NK-92 treated with Interleukin-12 subunit alpha and Interleukin-12 subunit beta, amount 100 ng/mL, for 24 hours (cell line): ENCODE measurements at regions not wholly inside any gene's neighbourhood (a gene's known extent, or its start where the extent isn't known, plus 50 kb on each side); places are given as distances from the start of the nearest gene placed in this dataset.

Experiments
- DNase-seq: peaks from one replicate; lab custom pipeline; 2025; lab: John Stamatoyannopoulos, UW

DNA sequence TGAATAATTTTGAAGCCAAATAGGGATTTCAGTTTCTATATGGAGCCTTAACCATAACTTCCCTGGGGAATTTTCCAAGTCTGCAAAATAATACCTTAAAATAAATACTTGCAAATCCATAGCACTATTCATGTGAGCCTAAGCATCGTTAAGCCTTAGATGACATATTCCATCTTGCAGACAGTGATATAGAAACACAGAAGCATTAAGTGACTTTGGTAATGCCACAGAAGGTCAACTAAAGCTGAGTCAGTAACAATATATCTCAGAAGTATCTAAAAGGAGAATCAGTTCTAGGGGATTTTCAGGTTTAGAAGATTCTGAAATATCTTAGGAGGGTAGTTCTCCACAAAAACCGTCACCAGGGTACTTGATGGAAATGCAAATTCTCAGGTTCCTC is 163.4 kb upstream of the COL1A2 start:
- DNase-seq = no peak

DNA sequence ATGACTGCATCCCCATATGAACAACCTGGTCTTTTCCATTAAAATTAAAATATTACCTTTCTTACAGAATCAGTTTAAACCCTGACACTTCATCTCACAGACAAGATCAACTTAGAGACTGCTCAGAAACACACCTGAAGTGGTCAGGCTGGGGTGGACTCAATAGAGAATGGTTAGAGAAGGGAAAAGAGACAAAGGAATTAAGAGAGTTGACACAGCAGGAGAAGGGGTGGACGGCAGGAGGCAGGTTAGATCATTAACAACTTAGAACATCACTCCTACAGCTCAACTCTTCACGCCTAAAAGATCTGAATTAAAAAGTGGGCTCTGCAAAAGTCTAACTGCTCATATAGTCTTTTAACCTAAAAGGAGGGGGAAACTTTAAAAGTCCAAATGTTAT is 157.7 kb upstream of the COL1A2 start:
- DNase-seq = no peak

DNA sequence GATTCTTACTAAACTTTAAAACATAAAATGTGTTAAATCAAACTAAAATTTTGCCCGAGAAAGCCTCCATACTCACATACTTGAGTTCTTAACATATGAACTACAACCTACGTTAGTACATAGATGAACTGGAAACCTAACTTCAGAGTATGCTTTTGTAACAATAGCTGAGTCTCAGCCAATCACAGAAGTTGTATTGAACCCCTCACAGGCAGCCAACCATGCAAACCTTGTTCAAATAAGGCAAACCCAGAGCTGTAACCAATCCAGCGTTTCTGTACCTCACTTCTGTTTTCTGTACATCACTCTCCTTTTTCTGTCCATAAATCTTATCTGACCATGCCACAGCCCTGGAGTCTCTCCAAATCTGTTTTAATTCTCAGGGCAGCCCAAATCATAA is 157.3 kb upstream of the COL1A2 start:
- no peak for DNase-seq

DNA sequence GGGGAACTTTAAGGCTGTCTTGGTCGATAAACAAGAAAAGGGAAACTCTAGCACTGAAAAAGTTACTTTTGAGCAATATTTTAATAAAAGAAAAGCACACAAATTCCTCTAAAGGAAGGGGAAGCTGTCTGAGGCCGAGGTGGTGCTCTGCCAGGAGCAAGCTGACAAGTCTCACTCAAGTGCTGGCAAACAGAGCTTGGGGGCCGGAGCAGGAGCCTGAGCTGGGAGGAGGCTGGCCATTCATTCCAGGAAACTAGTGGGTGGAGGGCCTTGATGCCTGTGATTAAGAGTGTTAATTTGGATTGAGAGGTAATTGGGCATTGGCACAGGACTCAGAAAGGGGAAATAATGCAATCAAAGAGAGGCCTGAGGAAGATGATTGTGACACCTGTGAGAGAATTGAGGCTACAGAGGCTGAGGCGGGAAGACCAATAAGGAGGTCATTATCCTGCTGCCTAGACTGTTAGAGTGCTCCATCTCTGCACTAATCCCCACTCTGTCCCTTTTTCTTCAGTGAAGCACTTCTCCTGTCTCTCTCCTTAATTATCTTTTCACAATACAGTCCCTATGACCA is 154.9 kb upstream of the COL1A2 start:
- no peak for DNase-seq

DNA sequence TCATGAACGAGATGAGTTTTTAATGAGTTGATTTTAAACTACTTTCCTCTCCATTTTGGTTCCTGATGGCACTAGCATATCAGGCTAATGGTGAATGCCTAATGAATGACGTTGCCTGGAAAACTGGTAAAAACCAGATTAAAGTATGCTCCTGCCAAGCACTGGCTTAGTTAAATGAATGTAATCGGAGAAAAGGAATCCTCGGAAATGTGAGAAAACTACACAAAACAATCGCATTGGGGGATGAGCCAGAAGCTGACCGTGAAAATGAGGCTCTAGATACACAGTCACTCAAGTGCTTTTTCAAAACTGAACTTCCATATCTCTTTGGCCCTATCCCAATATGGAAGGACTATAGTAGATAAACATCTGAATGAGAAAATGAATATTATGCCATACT is 153.8 kb upstream of the COL1A2 start:
- no peak for DNase-seq

DNA sequence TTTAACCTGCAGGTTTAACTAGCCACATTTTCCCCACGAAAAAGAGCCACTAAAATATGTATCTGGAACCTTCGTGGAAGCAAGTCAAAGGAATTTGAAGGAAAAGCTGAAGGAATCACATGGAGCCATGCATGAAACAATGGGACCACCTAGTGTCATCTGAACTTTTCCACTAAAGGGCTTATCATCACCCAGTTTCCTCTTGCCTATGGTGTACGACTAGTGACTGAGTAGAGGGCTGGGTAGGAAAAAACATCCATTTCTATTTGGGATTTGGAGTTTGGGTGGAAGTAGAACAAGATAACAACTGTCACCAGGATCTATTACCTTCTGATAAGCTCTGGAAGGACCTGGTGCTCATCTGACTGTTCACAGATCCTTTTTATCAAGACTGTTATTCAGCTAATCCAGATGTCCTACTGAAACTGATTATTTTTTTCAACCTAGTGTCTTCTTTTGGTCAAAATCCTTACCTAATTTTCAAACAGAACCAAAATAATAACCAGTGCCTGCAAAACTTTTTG is 153.2 kb upstream of the COL1A2 start:
- no peak for DNase-seq

DNA sequence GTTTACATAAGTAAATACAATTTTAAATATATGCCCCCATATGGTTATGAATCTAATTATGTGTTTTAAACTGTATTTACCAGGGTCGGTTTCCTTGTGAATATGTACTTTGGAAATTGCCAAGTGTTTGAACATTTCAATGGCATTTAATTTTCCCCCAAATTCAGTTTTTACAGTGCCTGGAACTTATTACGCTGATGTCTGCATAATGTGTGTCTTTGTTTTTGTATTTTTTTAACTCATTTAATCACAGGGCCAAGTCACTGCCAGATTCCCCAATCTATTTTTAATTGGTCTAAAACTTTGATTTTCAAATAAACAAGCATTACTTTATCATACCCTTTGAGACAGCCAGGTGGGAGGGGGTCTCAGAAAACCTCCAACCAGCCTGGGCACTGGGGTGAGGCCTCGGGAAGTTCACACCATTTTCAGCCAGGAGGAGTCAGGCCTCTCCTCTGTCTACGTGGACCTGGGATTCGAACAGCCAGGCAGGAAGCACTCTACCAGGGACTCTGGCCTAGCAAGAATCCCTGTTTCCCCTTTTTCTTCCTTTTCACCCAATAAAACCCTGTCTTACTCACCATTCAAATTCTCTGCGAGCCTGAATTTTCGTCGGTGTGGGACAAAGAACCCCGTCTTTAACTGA is 151.5 kb upstream of the COL1A2 start:
- DNase-seq = no peak

DNA sequence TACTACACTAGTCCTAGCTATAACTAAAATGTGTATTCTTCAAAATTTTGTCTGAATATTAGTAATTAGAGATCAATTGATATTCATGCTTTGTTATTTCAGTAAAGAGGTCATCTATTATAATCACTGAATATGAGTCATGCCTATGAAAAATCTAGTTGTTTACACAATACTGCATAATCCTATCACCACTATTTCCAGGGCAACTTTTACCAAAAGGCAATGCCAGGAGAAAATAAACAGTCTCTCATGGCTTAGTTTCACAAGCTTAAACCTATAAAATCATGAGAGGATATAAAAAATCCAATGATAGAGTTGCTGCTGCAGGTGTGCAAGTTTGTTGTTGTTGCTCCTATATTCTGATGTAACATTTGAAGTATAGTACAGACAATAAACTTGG is 149.9 kb upstream of the COL1A2 start:
- DNase-seq = no peak

DNA sequence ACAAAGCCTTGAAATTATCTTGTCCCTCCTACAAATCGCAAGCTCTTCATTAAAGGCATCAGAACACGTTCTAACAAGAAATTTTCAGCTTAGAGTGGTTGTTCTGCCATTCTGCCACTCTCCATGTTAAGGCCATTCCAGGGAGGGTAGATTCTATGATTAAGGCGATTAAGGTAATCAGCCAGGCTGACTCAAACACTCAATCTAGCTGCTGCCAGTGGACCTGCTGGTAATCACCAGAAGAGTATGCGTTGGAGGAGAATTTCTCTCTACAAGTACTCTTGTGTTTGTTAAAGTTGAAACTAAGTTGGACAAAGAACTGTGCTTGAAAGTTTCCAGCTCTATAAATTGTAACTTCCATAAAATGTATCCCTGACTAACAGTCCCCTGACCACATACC is 149.2 kb upstream of the COL1A2 start:
- DNase-seq = no peak

DNA sequence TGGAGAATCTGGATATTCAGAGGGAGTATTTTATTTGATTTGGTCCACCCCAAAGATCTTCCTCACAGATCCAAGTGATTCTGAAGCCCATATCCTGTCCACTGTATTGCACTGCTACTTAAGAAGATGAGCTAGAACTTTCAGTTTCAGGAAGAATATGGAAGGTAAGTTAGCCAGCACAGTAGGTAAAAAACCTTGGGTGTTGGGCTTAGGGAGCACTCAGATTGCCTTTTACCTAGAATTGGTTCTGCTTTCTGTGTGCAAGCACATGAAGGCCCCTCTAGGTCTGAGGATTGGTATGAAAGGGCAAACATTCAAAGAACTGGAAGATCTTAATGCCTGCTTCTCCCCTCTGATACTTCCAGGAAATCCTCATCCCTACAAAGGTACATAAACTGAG is 146.7 kb upstream of the COL1A2 start:
- DNase-seq = no peak

DNA sequence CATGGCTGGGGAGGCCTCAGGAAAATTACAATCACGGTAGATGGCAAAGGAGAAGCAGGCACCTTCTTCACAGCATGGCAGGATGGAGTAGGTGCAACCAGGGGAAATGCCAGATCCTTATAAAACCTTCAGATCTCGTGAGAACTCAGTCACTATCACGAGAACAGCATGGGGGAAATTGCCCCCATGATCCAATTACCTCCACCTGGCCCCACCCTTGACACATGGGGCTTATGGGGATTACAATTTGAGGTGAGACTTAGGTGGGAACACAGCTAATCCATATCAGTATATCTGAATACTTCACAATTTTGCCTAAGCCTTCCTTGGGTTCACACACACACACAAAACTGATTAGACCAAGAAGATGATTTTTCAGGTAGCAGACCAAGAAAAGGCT is 145.1 kb upstream of the COL1A2 start:
- DNase-seq = no peak

DNA sequence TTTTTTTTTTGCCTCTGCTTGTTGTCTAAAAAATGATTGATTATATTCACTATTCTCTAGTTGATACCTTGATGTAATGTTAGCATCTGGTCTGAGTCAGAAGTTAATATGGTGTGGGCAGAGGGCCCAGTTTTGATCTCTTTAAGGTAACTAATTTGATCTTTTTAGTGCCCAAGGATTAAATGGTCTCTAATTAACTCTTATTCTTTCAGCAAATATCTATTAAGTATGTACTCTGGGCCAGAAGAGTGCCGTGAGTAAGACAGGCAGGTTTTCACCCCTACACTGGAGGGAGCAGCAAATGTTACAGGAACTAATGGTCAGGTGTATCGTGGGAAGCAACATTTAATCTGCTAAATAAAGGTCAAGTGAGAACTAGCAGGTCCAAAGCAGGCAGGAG is 144.6 kb upstream of the COL1A2 start:
- DNase-seq = no peak

DNA sequence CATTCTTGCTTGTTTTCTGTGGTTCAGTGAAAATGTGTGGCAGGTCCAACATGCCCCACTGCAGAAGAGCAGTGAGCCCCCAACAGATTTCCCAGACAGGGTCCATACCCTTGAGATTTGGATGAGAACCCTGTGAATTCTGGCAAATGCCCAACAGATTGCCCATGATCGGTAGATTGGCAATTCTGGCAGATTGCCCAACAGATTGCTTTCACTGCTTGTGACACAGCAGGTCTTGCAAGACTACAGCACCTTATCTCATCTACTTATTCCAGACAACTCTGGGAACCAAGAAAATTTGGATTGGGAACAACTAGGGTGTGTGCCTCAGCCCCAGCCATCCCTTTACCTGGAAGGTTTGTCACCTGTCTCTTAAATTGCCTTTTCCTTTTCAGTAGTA is 143.7 kb upstream of the COL1A2 start:
- DNase-seq = no peak

DNA sequence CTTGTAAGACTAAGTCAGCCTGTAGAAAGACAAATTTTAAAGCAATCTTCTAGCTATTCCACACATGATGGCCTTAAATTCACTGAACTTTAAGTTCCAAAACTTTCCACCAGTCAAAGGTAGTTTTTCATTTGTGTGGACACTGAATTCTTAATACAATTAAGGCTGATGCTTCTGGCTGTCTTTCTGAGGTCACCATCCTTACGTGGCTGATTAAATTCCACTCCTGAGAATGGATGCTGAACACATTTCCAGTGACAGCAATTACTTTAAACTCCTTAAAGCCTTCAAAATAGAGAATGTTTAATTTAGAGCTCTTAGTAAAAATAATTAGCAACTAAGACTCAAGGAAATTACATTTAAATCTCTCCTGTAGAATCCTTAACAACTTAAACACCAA is 142.6 kb upstream of the COL1A2 start:
- DNase-seq = no peak

DNA sequence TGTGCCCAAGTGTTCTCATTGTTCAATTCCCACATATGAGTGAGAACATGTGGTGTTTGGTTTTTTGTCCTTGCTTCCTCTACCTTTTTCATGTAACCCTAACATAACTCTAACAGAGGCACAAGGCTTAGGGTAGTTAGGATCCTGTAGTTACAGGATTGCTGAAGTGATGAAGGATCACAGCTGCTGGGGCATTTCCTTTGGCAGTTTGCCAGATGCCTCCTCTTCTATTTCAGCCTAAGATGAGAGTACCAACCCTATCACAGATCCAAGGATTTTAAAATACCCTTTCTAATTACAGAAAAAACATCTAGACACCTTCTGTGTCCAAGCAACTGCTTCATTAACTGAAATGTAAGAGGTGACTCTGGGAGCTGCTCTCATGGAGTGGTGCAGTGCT is 141.7 kb upstream of the COL1A2 start:
- no peak for DNase-seq

DNA sequence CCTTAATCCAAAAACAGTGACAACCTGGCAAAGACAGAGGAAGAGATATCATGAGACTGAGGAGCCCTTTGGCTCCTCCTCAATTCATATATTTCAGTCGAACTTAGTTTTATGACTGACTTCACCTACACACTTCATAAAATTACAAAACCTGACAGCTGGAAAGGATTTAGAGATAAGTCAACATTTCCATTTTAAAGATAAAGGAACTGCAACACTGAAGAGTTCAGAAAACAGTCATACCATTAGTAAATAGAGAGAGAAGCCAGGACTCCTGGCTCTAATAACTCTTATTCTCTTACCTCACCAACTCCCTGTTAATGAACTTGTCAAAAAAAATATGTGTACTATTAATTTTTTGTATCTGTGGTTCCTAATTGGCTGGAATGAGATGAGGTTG is 141.0 kb upstream of the COL1A2 start:
- no peak for DNase-seq

DNA sequence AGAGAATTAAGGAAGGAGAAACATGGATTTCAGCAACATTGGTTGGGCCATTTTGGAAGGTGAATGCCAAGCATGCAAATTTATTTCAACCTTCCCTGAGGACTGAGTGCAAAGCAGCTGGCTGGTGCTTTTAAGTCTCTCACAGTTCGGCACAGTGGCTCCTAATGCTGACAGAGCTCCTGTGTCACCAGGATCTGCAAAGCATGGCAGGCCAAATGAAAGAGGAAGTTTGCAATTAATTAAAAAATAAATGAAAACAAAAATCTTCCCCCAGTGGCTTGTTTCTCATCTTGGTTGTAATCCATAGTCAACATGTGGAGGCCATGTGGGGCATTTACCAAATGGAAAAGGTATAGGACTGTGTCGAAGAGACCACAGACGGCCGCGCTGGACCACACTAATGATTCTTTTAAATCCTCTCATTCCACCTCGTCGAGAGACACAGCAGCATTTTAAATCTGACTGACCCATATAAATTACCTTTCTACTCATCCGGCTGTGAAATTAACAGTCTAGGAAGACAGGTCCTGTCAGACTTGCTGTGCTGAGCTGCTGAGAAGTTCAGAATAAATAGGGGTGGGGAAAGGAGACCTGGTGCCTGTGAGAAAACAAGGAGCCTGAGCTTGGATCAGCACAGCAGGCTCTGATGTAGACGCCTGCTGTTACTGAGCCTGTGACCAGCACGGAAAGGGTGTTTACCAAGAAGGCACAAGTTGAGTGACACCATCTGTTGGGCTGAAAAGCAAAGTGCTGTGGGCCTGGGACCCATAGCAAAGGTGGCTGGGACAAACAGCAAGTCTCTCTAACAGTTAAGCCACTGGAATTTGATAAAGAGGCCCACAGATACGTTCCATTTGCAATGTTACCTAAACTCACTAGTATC is 136.0 kb upstream of the COL1A2 start:
- DNase-seq = no peak

DNA sequence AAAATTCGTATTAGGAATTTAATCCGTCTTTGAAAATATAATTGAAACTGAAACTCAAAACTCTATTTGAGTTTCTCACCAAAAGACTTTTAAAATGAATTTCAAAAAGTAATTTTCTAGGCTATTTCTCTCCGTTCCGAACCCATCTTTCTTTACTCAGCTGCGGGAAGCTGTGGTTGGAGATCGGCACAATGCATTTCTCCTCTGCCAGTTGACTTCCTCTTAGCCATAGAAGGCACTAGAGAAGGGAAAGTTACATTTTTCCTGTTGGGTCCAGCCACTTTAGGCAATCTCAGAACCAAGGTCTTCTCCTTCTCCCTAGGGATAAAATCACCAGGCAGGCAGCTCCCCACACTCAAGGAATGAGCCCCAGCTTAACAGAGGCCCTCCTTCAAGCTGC is 133.6 kb upstream of the COL1A2 start:
- no peak for DNase-seq

DNA sequence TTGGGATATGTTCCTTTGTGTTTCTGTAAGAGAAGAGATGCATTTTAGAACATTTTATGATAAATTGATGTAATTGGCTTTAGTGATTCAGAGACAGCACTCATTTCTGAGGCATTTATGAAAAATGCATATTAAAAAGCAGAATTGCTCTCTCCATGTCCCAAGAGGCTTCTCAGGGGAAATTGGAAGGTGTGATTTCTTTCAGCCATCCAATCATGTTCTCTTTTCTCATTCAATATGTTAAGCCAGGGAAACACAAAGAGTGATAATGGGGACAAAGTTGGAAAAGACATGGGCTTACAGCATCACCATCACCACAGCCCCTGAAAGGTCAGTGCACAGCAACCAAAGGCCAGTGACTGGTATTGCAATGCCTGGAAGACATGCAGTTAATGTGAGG is 129.9 kb upstream of the COL1A2 start:
- no peak for DNase-seq

DNA sequence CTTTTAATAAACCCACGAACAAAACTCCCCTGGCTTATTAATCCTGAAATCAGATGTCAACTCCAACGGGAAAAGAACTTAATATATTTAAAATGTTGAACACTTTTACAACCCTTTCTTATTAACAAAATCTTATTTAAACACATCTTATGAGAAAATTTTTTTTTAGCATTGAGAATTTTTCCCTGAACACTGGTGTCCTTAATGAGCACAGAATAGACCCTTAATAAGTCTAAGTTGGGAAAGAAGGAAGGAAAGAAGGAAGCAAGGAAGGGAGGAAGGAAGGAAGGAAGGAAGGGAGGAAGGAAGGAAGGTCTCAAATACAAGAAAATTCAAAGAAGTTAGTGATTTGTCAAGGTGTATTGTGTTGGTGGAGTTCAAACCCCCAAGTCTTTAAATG is 129.2 kb upstream of the COL1A2 start:
- no peak for DNase-seq

DNA sequence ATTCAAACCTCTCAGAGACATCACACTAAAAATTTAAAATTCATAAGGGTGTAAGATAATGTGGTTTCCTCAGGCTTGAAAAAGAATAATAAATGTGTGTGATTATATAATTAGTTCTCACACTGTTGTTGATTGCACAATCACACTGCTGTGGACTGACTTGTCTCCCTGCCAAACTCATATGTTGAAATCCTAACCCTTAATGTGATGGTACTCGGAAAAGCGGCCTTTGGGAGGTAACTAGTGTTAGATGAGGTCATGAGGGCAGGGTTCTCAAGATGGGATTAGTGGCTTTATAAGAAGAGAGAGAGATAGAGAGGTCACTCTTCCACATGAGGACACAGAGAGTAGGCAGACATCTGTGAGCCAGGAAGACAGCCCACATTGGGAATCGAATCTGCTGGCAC is 128.5 kb upstream of the COL1A2 start:
- DNase-seq = no peak

DNA sequence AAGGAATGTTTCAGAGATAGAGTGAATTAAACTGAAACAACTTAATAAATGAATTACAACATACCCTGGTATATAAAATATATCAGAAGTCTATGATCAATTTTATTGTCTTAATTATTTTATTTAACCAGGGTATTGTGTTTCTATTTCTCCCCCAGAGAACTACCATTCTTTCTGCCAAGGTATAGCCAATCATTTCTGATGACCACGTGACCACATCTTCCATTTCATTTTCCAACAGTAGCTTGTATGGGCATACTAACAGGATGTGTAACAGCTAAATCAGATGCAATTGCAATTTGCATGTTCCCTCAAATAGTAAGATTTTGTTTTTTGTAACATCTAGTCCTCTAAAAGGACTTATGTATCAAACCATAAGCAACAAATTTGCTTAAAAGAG is 123.9 kb upstream of the COL1A2 start:
- no peak for DNase-seq
